ENCODE measurements at regions not wholly inside any gene's neighbourhood (a gene's known extent, or its start where the extent isn't known, plus 50 kb on each side); places are given as distances from the start of the nearest gene placed in this dataset.
"Not testable (repeated sequence)": the region's sequence is repeated elsewhere in the genome, so short reads cannot be mapped to it uniquely, and the experiment has no call there.

DNA sequence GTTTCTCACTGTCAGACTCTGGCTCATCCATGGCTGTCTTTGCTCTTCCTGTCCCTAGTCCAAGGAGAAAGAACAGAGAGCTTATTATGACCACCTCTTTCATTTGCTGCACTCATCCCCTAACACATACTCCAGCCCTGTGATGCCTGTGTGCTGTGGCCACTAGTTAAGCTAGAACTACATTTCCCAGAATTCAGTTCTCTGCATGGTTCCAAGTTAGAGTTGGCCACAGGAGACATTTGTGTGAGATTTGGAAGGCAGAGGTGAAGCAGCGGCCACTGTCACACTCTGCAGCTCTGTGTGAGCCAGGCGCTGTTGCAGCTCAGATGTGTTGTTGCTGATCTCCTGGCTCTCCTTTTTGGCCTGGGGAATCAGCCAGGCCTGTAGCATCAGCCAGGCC is 188.2 kb upstream of the ATP6AP2 start:
- H3K4me1 Mint-ChIP-seq, result no peaks in the 10 kb centered on the region
- no peak overlapping the region for H3K4me3 Mint-ChIP-seq
- peaks cover 0 to 8% (median 1%) of the 10 kb centered on the region in 3 donors for H3K9me3 Mint-ChIP-seq
- H3K36me3 Mint-ChIP-seq, result no peaks in the 10 kb centered on the region
- H3K27ac Mint-ChIP-seq, result no peak overlapping the region
- H3K27me3 Mint-ChIP-seq, result no peaks in the 10 kb centered on the region

DNA sequence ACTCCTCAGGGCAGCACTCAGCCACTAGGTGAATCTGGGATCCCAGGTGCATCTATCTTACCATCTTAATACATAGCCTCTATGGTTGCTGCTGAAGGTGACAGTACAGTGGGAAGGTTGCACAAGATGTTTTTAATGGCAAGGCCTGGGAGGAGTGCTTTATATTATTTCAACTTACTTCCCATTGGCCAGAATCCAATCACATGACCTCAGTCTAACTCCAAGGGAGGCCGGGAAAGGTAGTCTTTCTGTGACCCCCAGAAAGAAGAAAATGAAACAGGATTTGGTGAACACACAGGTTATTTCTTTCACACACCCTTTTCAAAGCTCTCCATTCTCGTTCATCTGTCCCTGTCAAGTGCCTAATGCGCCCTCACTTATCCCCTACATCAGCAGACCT is 189.1 kb upstream of the ATP6AP2 start:
- Mint-ChIP-seq H3K4me3 (no peak overlapping the region), H3K9me3 (no peaks in the 10 kb centered on the region), H3K27me3 (no peaks in the 10 kb centered on the region), H3K36me3 (no peaks in the 10 kb centered on the region), H3K4me1 (no peaks in the 10 kb centered on the region), H3K27ac (no peak overlapping the region)

DNA sequence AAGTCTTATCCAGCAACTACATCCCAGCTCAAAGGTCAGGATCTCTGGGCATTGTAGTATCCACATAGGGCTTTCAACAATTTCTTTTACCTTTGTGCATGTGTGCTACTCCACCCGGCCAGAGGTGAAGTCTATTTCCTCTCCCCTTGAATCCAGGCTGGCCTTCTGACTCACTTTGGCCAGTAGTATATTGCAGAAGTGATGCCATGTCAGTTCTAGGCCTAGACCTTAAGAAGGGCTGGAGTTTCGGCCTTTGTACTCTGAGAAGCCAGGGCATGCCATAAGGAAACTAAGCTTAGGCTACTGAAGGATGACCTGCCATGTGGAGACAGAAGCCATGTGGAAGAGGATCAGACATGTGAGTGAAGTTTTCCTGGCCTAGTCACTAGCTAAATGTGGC is 191.2 kb upstream of the ATP6AP2 start:
- Mint-ChIP-seq H3K4me1 (no peaks in the 10 kb centered on the region), H3K4me3 (no peak overlapping the region), H3K27me3 (no peaks in the 10 kb centered on the region), H3K27ac (no peak overlapping the region), H3K9me3 (no peaks in the 10 kb centered on the region), H3K36me3 (no peaks in the 10 kb centered on the region)

DNA sequence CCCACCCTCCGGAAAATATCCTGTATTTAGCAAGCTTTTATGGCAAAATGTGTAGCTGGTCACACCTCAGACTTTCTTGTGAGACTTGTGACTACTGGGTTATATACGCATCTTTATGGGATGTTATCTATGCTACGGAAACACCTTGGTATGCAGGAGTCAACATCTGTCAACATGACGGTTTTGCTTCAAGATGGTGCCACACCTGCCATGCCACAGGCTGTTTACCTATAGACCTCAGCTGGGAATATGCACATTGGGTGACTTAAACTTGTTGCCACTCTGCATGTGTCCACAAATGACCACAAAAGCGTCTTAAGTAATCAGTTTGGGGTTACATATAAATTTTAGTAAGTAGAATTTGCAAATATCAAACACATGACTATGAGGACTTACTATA is 192.3 kb upstream of the ATP6AP2 start:
- Mint-ChIP-seq H3K9me3 (no peaks in the 10 kb centered on the region), H3K27ac (peak overlapping the region in 1 of 3 donors; percentile 33), H3K27me3 (peaks cover 3% of the 10 kb centered on the region), H3K4me1 (no peaks in the 10 kb centered on the region), H3K4me3 (no peak overlapping the region), H3K36me3 (no peaks in the 10 kb centered on the region)

DNA sequence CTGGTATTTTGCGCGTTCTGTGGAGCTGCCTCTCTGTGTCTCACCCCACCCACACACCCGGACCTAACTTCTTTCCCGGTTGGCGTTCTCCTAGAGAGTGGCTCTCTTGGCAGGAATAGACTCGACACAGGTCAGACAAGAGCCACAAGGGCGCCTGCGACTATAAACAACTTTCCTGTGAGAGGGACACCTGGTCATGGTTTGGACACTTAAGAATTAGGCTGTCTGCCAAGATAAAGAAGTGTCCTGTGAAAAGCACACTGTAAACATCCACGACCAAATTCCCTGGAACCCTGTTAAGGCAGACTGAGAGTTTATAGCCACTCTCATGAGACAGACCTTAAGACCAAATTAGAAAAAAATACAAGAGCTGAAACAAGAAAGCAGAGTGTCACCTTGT is 192.9 kb upstream of the ATP6AP2 start:
- peak overlapping the region in 1 of 4 donors; percentile 39 for H3K4me3 Mint-ChIP-seq
- not testable (repeated sequence) for H3K36me3 Mint-ChIP-seq, H3K27ac Mint-ChIP-seq, H3K9me3 Mint-ChIP-seq, H3K27me3 Mint-ChIP-seq, H3K4me1 Mint-ChIP-seq

DNA sequence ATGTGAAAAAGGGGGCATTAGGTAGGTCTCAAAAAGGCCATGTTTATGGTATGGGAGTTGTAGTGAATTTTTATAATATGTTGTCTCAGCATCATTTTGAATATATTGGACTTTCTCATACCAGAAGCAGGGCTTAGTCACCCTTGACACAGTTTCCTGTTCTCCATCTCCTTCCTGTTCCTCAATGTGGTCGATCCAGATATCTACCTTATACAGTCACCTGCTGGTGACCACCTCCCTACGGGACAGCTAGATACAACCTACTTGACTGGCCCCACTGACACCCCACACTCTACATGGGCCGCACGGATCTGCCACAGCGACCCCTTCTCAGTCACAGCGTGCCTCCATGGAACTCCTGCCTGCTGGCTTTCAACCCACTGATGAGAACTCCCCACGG is 193.5 kb upstream of the ATP6AP2 start:
- H3K4me1 Mint-ChIP-seq, H3K27ac Mint-ChIP-seq, H3K9me3 Mint-ChIP-seq, H3K36me3 Mint-ChIP-seq, H3K27me3 Mint-ChIP-seq, H3K4me3 Mint-ChIP-seq: not testable (repeated sequence)

DNA sequence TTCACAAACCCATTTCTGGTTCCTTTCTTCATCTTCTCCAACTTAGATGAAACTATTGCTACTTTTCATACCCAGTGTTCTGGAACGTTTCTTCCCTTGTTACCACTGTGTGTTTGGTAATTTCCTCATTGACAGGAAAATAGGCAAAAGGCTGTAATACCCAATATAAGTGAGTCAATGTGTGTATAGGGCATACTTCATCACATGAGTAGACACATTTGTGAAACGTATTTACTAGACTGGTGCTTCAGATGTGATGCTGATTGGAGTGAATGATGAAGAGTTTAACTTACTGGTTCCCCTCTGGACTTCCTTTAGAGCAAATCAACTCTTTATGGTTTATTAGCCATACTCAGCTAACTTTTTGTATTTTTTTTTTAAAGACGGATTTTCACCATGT is 195.1 kb upstream of the ATP6AP2 start:
- Mint-ChIP-seq H3K9me3 (no peaks in the 10 kb centered on the region), H3K4me3 (no peak overlapping the region), H3K4me1 (peaks cover 0 to 3% (median 0%) of the 10 kb centered on the region in 3 donors), H3K27ac (no peak overlapping the region), H3K36me3 (no peaks in the 10 kb centered on the region), H3K27me3 (peaks cover 3% of the 10 kb centered on the region)

DNA sequence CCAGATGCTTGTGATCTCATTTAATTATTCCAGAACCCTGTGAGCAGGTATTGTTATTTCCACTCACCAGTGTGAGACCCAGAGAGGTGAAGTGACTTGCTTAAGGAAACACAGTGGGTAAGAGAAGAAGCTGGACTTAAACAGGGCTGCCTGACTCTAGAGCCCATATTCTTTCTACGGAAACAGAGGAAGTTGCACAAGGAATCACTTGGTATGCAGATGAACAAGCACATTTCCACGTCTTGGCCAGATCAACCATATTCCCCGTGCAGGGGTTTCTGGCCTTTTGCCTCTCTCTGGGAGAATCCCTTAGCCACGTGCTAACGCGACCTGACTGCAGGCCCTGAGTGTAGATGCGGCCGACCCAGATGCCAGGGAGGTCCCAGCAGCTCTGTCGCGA is 195.5 kb upstream of the ATP6AP2 start:
- H3K4me3 Mint-ChIP-seq, result no peak overlapping the region
- H3K9me3 Mint-ChIP-seq, result no peaks in the 10 kb centered on the region
- no peaks in the 10 kb centered on the region for H3K36me3 Mint-ChIP-seq
- H3K27me3 Mint-ChIP-seq, result peaks cover 3% of the 10 kb centered on the region
- no peak overlapping the region for H3K27ac Mint-ChIP-seq
- H3K4me1 Mint-ChIP-seq, result peaks cover 0 to 3% (median 0%) of the 10 kb centered on the region in 3 donors

DNA sequence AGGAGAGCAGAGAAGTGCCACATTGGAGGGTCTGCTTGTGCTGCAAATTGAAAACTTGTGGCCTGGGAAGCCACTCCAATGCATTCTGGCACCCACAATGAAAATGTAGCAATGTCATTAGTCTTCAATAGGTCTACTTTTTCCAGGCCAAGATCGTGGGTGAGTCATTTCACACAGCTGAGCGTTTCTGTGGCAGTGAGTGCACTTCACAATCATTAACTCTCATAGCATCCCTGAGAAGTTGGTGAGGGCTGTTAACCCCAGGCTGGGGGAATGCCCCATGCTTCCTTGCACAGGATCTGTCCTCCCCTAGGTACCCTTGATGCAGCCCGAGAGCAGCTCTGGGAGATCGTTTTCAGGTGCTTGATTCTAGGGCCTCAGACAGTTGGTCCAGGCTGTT is 196.8 kb upstream of the ATP6AP2 start:
- Mint-ChIP-seq H3K4me1 (peaks cover 0 to 3% (median 0%) of the 10 kb centered on the region in 3 donors), H3K27me3 (peaks cover 3% of the 10 kb centered on the region), H3K4me3 (no peak overlapping the region), H3K27ac (no peak overlapping the region), H3K36me3 (no peaks in the 10 kb centered on the region), H3K9me3 (no peaks in the 10 kb centered on the region)

DNA sequence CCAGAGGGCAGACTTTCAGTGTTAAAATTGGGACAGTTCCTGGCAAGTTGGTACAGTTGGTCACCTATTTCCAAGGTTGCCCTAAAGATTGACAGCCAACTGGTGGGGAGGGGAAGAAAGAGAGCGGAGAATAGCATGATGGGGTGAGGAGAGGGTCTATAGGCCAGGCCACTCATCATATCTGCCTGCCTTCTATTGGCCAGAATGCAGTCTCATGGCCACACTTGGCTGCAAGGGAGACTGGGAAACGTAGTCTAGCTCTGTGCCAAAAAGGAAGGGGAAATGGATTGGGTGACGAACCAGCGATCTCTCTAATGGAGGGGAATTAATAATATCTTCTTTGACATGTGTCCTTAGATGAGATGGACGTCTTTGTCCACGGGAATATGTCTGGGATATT is 197.4 kb upstream of the ATP6AP2 start:
- peaks cover 0 to 3% (median 0%) of the 10 kb centered on the region in 3 donors for H3K4me1 Mint-ChIP-seq
- no peaks in the 10 kb centered on the region for H3K36me3 Mint-ChIP-seq
- H3K27me3 Mint-ChIP-seq, result peaks cover 3% of the 10 kb centered on the region

DNA sequence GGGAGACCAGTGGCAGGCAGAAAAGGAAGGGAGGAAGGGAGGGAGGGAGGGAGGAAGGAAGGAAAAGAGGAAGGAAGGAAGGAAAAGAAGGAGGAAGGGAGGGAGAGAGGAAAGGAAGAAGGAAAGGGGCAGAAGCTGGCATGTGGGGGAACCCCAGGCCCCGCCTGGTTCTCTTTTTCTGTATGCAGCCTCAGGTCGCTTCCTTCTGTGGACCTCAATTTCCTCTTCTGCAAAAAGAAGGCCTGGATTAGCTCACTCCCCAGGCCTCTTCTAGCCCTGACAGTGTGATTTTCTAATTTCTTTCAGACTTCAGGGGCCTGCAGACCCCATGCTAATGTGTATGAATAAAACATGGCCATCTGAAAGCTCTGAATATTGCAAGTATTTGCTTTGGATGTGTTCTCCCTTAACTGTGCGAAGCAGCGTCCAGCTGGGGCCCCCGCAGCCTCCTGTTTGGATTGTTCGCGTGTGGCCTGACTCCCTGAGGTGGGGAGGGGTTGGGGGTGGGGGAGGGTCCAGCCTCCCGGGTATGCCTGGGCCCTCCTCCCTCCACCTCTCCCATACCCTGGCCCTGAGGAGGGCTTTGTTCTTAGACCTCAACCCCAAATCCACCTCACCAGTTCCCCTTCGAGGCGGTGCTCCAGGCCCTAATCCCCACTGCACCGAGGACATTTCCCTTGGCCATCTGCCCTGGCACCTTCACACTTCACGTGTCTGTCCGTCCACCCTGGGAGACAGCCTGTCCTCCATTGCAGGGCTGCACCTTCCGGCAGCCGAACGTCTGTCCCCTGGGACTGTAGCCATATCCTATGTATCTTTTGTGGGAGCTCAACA is 199.9 kb upstream of the ATP6AP2 start:
- Mint-ChIP-seq H3K9me3 (peaks cover 0 to 4% (median 2%) of the 10 kb centered on the region in 3 donors), H3K27ac (no peak overlapping the region), H3K4me3 (peak overlapping the region in 1 of 4 donors; percentile 71), H3K4me1 (peaks cover 0 to 3% (median 2%) of the 10 kb centered on the region in 3 donors), H3K27me3 (peaks cover 5% of the 10 kb centered on the region), H3K36me3 (no peaks in the 10 kb centered on the region)

More for the DNA sequence above, 197.4 kb upstream of the ATP6AP2 start:
- H3K9me3 Mint-ChIP-seq, result peaks cover 0 to 4% (median 0%) of the 10 kb centered on the region in 3 donors
- H3K27ac Mint-ChIP-seq, result no peak overlapping the region
- no peak overlapping the region for H3K4me3 Mint-ChIP-seq

DNA sequence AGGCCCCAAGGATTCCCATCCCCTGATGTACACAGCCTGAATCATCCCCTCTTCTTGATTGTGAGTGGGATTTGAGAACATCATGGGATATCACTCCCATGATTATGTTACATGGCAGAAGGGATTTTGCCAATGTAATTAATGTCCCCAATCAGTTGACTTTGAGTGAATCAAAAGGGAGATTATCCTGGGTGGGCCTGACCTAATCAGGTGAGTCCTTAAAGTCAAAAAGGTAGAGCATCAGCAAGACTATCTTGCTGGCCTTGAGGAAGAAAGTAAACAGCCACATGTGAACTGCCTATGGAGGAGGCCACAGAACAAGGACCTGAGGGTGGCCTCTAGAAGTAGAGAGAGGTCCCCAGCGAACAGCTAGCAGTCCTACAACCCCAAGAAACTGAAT is 203.1 kb upstream of the ATP6AP2 start:
- no peak overlapping the region for H3K27ac Mint-ChIP-seq
- no peak overlapping the region for H3K4me3 Mint-ChIP-seq
- peaks cover 0 to 5% (median 4%) of the 10 kb centered on the region in 3 donors for H3K9me3 Mint-ChIP-seq
- no peaks in the 10 kb centered on the region for H3K36me3 Mint-ChIP-seq
- peaks cover 2% of the 10 kb centered on the region for H3K27me3 Mint-ChIP-seq
- H3K4me1 Mint-ChIP-seq, result peaks cover 0 to 3% (median 2%) of the 10 kb centered on the region in 3 donors

DNA sequence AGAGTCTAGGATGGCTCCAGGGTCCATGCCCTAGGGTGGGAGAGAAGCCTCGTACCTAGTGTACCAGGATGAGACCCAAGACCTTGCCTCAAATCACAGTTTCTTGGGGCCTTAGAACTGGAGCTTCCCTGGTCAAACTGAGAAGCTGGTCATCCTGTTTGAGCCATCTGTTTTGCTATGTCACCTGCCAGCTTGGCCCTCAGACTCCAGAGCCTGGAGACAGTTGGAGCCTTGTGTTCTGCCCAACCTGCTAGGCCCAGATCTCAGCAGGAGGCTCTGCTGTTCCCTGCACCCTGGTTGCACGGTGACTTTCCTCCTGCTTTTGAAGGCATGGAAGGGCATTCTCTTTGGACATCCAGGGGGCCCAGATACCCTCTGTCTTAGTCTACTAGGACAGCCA is 206.3 kb upstream of the ATP6AP2 start:
- H3K4me3 Mint-ChIP-seq, result no peak overlapping the region
- H3K9me3 Mint-ChIP-seq, result peaks cover 0 to 5% (median 4%) of the 10 kb centered on the region in 3 donors
- H3K4me1 Mint-ChIP-seq, result peaks cover 0 to 2% (median 0%) of the 10 kb centered on the region in 3 donors
- peaks cover 2% of the 10 kb centered on the region for H3K27me3 Mint-ChIP-seq
- H3K36me3 Mint-ChIP-seq, result no peaks in the 10 kb centered on the region
- H3K27ac Mint-ChIP-seq, result no peak overlapping the region

DNA sequence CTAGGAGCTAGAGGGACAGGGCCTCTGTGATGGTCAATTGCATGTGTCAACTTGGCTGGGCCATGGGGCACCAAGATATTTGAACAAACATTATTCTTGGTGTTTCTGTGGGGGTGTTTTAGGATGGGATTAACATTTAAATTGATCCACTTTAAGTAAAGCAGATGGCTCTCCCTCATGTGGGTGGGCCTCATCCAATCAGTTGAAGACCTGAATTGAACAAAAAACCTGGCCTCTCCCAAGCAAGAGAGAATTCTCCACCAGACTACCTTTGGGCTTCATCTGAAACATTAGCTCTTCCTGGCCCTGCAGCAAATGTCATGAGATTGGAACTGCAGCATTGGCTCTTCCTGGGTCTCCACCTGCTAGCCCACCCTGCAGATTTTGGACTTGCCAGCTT is 207.1 kb upstream of the ATP6AP2 start:
- Mint-ChIP-seq H3K4me1 (peaks cover 0 to 2% (median 0%) of the 10 kb centered on the region in 3 donors), H3K27ac (no peak overlapping the region), H3K36me3 (no peaks in the 10 kb centered on the region), H3K27me3 (peaks cover 2% of the 10 kb centered on the region), H3K4me3 (no peak overlapping the region), H3K9me3 (peaks cover 0 to 5% (median 2%) of the 10 kb centered on the region in 3 donors)

DNA sequence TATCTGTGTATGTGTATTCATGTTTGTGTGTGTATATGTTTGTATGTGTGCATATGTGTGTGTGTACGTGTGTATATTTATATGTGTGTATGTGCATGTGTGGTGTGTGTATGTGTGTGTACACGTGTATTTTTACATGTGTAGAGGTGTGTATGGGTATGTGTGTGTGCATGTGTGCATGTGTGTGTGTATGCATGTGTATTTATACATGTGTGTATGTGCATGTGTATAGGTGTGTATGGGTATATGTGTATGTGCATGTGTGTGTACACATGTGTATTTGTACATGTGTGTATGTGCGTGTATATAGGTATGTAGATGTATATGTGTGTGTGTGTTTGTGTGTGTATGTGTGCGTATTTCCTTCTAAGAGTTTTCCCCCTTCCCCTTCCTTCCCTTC is 207.7 kb upstream of the ATP6AP2 start:
- no peaks in the 10 kb centered on the region for H3K36me3 Mint-ChIP-seq
- H3K27ac Mint-ChIP-seq, result no peak overlapping the region
- H3K4me3 Mint-ChIP-seq, result no peak overlapping the region
- H3K4me1 Mint-ChIP-seq, result peaks cover 0 to 2% (median 0%) of the 10 kb centered on the region in 3 donors
- H3K9me3 Mint-ChIP-seq, result peaks cover 0 to 5% (median 0%) of the 10 kb centered on the region in 3 donors
- peaks cover 2% of the 10 kb centered on the region for H3K27me3 Mint-ChIP-seq

DNA sequence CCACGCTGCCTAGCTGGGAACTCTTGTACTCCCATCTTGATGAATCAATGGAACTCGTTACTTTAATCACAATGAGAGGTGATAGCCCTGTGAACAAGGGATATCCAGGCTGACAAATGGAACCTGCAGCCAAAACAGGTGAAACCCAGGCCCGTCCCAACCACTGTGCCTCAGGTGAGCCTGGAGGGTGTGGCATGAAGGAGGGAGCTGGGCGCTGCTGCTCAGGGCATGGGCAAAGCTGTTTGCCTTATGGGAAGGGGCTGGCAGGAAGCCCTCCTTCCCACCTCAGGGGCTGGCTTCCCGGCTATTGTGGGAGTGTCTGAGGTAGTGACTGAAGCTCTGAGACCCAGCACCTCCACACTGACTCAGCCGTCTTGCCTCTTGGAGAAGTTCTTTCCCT is 209.4 kb upstream of the ATP6AP2 start:
- no peak overlapping the region for H3K27ac Mint-ChIP-seq
- peaks cover 0 to 5% (median 0%) of the 10 kb centered on the region in 3 donors for H3K9me3 Mint-ChIP-seq
- H3K27me3 Mint-ChIP-seq, result no peaks in the 10 kb centered on the region
- H3K4me3 Mint-ChIP-seq, result no peak overlapping the region
- H3K36me3 Mint-ChIP-seq, result no peaks in the 10 kb centered on the region
- peaks cover 0 to under 1% (median 0%) of the 10 kb centered on the region in 3 donors for H3K4me1 Mint-ChIP-seq
